HG03175 (cell line): ENCODE measurements at regions not wholly inside any gene's neighbourhood (a gene's known extent, or its start where the extent isn't known, plus 50 kb on each side); places are given as distances from the start of the nearest gene placed in this dataset.
"Not testable (repeated sequence)": the region's sequence is repeated elsewhere in the genome, so short reads cannot be mapped to it uniquely, and the experiment has no call there.

ENCODE experiments used
- ATAC-seq: cut with Tn5 transposase; IDR thresholded peaks from one replicate; pipeline ENCODE4 v1.9.1; 2021; ENCODE audit warnings: mild to moderate bottlenecking, moderate library complexity; ENCODE audit not compliant: unreplicated experiment

GRCh38 chr2:35204323-35204722 is 1151.3 kb upstream of the CRIM1 start:
- ATAC-seq: no peak

GRCh38 chr2:35199298-35199697 is 1156.3 kb upstream of the CRIM1 start:
- no peak for ATAC-seq

GRCh38 chr2:35185861-35186412 is 1169.6 kb upstream of the CRIM1 start:
- no peak for ATAC-seq

GRCh38 chr2:35184471-35184870 is 1171.1 kb upstream of the CRIM1 start:
- no peak for ATAC-seq

- not testable (repeated sequence) for ATAC-seq
Measured at GRCh38 chr2:35176726-35177125, 1178.9 kb upstream of the CRIM1 start.

- no peak for ATAC-seq
Measured at GRCh38 chr2:35174845-35175244, 1180.7 kb upstream of the CRIM1 start.

- no peak for ATAC-seq
Measured at GRCh38 chr2:35172687-35173086, 1182.9 kb upstream of the CRIM1 start.

- ATAC-seq: no peak
Measured at GRCh38 chr2:35168351-35168750, 1187.2 kb upstream of the CRIM1 start.

GRCh38 chr2:35163948-35164347 is 1191.6 kb upstream of the CRIM1 start:
- no peak for ATAC-seq

- no peak for ATAC-seq
Measured at GRCh38 chr2:35160871-35161270, 1194.7 kb upstream of the CRIM1 start.

- ATAC-seq: no peak
Measured at GRCh38 chr2:35125871-35126270, 1229.7 kb upstream of the CRIM1 start.

GRCh38 chr2:35125278-35125677 is 1230.3 kb upstream of the CRIM1 start:
- no peak for ATAC-seq

GRCh38 chr2:35116151-35116550 is 1239.4 kb upstream of the CRIM1 start:
- no peak for ATAC-seq

- no peak for ATAC-seq
Measured at GRCh38 chr2:35114765-35115164, 1240.8 kb upstream of the CRIM1 start.

- not testable (repeated sequence) for ATAC-seq
Measured at GRCh38 chr2:35112367-35112766, 1243.2 kb upstream of the CRIM1 start.

GRCh38 chr2:35104309-35104708 is 1251.3 kb upstream of the CRIM1 start:
- ATAC-seq: no peak

- no peak for ATAC-seq
Measured at GRCh38 chr2:35099342-35099741, 1256.2 kb upstream of the CRIM1 start.

- no peak for ATAC-seq
Measured at GRCh38 chr2:35082072-35082471, 1273.5 kb upstream of the CRIM1 start.

- ATAC-seq: no peak
Measured at GRCh38 chr2:35081622-35082015, 1274.0 kb upstream of the CRIM1 start.

GRCh38 chr2:35081001-35081621 is 1274.5 kb upstream of the CRIM1 start:
- no peak for ATAC-seq

GRCh38 chr2:35080231-35080910 is 1275.2 kb upstream of the CRIM1 start:
- no peak for ATAC-seq

GRCh38 chr2:35067420-35067819 is 1288.2 kb upstream of the CRIM1 start:
- no peak for ATAC-seq
